Sigmoid colon (tissue), 6 donors: ENCODE measurements at regions not wholly inside any gene's neighbourhood (a gene's known extent, or its start where the extent isn't known, plus 50 kb on each side); places are given as distances from the start of the nearest gene placed in this dataset.

Experiments
- DNase-seq: peaks from one replicate; pipeline ENCODE4 v3.0.0-alpha.2; 2019
- H3K27ac ChIP-seq, 4 donors: fragments of 200-600 bp; sonication (generic); one replicate each; pipeline ENCODE4 v1.5.1; 2016 to 2019; ENCODE audit warnings: mild to moderate bottlenecking in 1 of 4
- H3K27me3 ChIP-seq, 3 donors: fragments of 200-600 bp; sonication (generic); one replicate each; pipeline ENCODE4 v1.5.1; 2019; ENCODE audit warnings: mild to moderate bottlenecking in 1 of 3
- H3K36me3 ChIP-seq, 4 donors: fragments of 200-600 bp; sonication (generic); one replicate each; pipeline ENCODE4 v1.5.1; 2016 to 2019
- H3K4me1 ChIP-seq, 4 donors: fragments of 200-600 bp; sonication (generic); one replicate each; pipeline ENCODE4 v1.5.1; 2017 to 2019
- H3K4me3 ChIP-seq, 4 donors: fragments of 200-600 bp; sonication (generic); one replicate each; pipeline ENCODE4 v1.5.1; 2017 to 2019; ENCODE audit warnings: mild to moderate bottlenecking in 2 of 4, moderate library complexity in 1 of 4
- H3K9me3 ChIP-seq, 4 donors: fragments of 200-600 bp in 3 of 4; sonication (generic) in 3 of 4; one replicate each; pipeline versions ENCODE4 v1.5.1 to v1.6.1; 2013 to 2019
- EP300 ChIP-seq, 4 donors: sonication (generic); formaldehyde crosslinking; IDR thresholded peaks; one replicate each; pipeline ENCODE4 v1.6.1; 2017; ENCODE audit warnings: antibody characterized with exemption in 4 of 4
- POLR2A ChIP-seq, 2 donors: fragments of 450-650 bp; IDR thresholded peaks; one replicate each; pipeline ENCODE4 v1.6.1; 2016; ENCODE audit warnings: antibody characterized with exemption in 2 of 2, mild to moderate bottlenecking in 2 of 2, moderate library complexity in 2 of 2
- POLR2AphosphoS5 ChIP-seq, 4 donors: sonication (generic); formaldehyde crosslinking; IDR thresholded peaks; one replicate each; pipeline ENCODE4 v1.6.1; 2017; ENCODE audit warnings: antibody characterized with exemption in 4 of 4
- WGBS, 2 donors: extraction: QIAGEN DNeasy Blood & Tissue Kit; methylation state at CpG; one replicate each; pipeline ENCODE4 v1.1.7; 2013; 5-methylcytosine and 5-hydroxymethylcytosine counted together
- intact Hi-C: fragments of 100-400 bp; cut with DNase I; formaldehyde crosslinking; loops from one replicate; pipeline ENCODE4 v1.15.1; 2023
- TF ChIP-seq, protein P1 (sequence below), 4 experiments: fragments of 450-650 bp in 3 of 4; fragments of 200-600 bp in 1 of 4; IDR thresholded peaks; one replicate each; pipeline ENCODE4 v1.5.1; 2016 to 2019; ENCODE audit warnings: antibody characterized with exemption in 4 of 4, mild to moderate bottlenecking in 3 of 4, moderate library complexity in 2 of 4
- donor health status: healthy with polysubstance abuse.
- donor health status: healthy.

GRCh38 chr6:71171497-71172070 lies 117.0 kb upstream of the OGFRL1 start:
- DNase-seq, result no peak
- Histone ChIP-seq H3K4me1 (peaks cover 0 to 7% (median 0%) of the 10 kb centered on the region in 4 donors), H3K36me3 (no peaks in the 10 kb centered on the region), H3K4me3 (no peak overlapping the region), H3K27ac (no peak overlapping the region), H3K27me3 (no peaks in the 10 kb centered on the region), H3K9me3 (no peaks in the 10 kb centered on the region)
- intact Hi-C loops, result no loop called here
- 15 to 64% methylated on average over 2 of the region's 2 CpGs for WGBS, 2 donors
- TF ChIP-seq, protein P1, sequence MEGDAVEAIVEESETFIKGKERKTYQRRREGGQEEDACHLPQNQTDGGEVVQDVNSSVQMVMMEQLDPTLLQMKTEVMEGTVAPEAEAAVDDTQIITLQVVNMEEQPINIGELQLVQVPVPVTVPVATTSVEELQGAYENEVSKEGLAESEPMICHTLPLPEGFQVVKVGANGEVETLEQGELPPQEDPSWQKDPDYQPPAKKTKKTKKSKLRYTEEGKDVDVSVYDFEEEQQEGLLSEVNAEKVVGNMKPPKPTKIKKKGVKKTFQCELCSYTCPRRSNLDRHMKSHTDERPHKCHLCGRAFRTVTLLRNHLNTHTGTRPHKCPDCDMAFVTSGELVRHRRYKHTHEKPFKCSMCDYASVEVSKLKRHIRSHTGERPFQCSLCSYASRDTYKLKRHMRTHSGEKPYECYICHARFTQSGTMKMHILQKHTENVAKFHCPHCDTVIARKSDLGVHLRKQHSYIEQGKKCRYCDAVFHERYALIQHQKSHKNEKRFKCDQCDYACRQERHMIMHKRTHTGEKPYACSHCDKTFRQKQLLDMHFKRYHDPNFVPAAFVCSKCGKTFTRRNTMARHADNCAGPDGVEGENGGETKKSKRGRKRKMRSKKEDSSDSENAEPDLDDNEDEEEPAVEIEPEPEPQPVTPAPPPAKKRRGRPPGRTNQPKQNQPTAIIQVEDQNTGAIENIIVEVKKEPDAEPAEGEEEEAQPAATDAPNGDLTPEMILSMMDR (IDR thresholded peaks at IDR 0.05), result no peak

DNA sequence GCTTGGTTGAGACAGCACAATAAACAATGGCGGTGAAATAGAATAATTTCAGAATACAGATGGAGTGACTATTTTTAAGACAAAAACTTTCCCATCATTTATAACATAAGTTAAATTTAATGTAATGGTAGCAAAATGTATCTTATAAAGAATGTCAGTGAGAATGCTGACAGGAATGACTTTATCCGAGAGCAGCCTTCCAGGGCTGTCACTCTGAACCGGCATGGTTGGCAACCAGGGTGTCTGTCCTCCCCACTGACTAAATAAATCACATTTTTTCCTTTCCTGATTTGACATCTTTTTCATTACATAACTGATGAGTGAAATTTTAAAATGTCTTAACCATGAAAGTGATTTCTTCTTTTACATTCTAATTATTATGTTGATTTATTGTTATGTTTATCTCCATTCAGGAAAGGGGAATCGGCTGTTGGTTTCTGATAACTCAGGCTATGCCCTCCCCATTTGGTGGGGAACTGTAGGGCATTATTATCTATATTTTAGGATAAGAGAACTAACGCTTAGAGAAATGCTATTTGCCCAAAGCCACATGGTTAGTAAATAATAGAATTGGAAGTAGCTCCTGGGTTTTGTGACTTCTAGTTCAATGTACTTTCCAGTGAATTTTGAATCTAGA lies 109.2 kb upstream of the OGFRL1 start:
- Histone ChIP-seq H3K36me3 (no peaks in the 10 kb centered on the region), H3K27me3 (no peaks in the 10 kb centered on the region), H3K9me3 (no peaks in the 10 kb centered on the region), H3K4me1 (no peaks in the 10 kb centered on the region), H3K27ac (no peak overlapping the region), H3K4me3 (no peak overlapping the region)
- 68 to 77% methylated on average over 5 of the region's 5 CpGs for WGBS, 2 donors
- intact Hi-C loops, result no loop called here
- TF ChIP-seq EP300 (IDR thresholded peaks at IDR 0.05) (no peak), POLR2A (IDR thresholded peaks at IDR 0.05) (no peak), POLR2AphosphoS5 (IDR thresholded peaks at IDR 0.05) (no peak)
- TF ChIP-seq, protein P1 (IDR thresholded peaks at IDR 0.05), result no peak
- no peak for DNase-seq

DNA sequence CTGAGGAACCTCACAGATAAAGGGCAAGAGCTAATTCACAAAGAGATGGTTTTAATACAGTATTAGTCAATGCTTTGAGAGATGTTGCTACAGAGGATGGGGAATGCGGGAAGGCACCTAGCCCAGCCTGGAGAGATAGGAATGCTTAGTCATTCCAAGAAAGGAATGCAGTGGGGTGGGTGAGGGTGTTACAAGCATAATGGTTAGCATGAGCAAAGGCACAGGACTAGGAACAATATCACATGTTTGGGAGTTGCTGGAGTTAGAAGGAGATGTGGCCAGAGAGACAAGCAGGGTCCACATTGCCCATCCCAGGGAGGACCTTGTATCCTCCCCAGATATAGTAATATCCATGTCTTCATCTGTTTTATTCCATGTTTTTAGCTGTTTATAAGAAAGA lies 107.0 kb upstream of the OGFRL1 start:
- no peak overlapping the region for H3K4me3 ChIP-seq
- H3K4me1 ChIP-seq, result no peaks in the 10 kb centered on the region
- intact Hi-C loops, result no loop called here
- H3K9me3 ChIP-seq, result no peaks in the 10 kb centered on the region
- 51 to 70% methylated on average over 1 of the region's 1 CpG for WGBS, 2 donors
- DNase-seq, result no peak
- H3K27me3 ChIP-seq, result no peaks in the 10 kb centered on the region
- TF ChIP-seq EP300 (IDR thresholded peaks at IDR 0.05) (no peak), POLR2AphosphoS5 (IDR thresholded peaks at IDR 0.05) (no peak), POLR2A (IDR thresholded peaks at IDR 0.05) (no peak)
- TF ChIP-seq, protein P1 (IDR thresholded peaks at IDR 0.05), result no peak
- no peaks in the 10 kb centered on the region for H3K36me3 ChIP-seq
- no peak overlapping the region for H3K27ac ChIP-seq

GRCh38 chr6:71187141-71187540 lies 101.5 kb upstream of the OGFRL1 start:
- Histone ChIP-seq H3K36me3 (no peaks in the 10 kb centered on the region), H3K27ac (no peak overlapping the region), H3K9me3 (no peaks in the 10 kb centered on the region), H3K27me3 (no peaks in the 10 kb centered on the region), H3K4me1 (no peaks in the 10 kb centered on the region), H3K4me3 (no peak overlapping the region)
- TF ChIP-seq POLR2AphosphoS5 (IDR thresholded peaks at IDR 0.05) (no peak), EP300 (IDR thresholded peaks at IDR 0.05) (no peak), POLR2A (IDR thresholded peaks at IDR 0.05) (no peak)
- TF ChIP-seq, protein P1 (IDR thresholded peaks at IDR 0.05), result no peak
- DNase-seq, result no peak
- WGBS, 2 donors, result 43 to 77% methylated on average over 3 of the region's 3 CpGs
- intact Hi-C loops, result no loop called here

- intact Hi-C loops, result loop anchor here (2.0 kb wide), 1 partner anchor 156 kb away; no protein-coding TSS in a partner anchor
- Histone ChIP-seq H3K9me3 (no peaks in the 10 kb centered on the region), H3K4me1 (no peaks in the 10 kb centered on the region), H3K27ac (no peak overlapping the region), H3K36me3 (no peaks in the 10 kb centered on the region), H3K27me3 (no peaks in the 10 kb centered on the region), H3K4me3 (no peak overlapping the region)
- TF ChIP-seq, protein P1 (IDR thresholded peaks at IDR 0.05), result peak in 1 of 4 experiments; percentile 6
- no peak for TF ChIP-seq POLR2A (IDR thresholded peaks at IDR 0.05)
- TF ChIP-seq POLR2AphosphoS5 (IDR thresholded peaks at IDR 0.05), result no peak
- no peak for TF ChIP-seq EP300 (IDR thresholded peaks at IDR 0.05)
- 17 to 20% methylated on average over 3 of the region's 3 CpGs for WGBS, 2 donors
- DNase-seq, result no peak
These were observed 97.8 kb upstream of the OGFRL1 start for GRCh38 chr6:71190809-71191208.
